ENCODE measurements at regions not wholly inside any gene's neighbourhood (a gene's known extent, or its start where the extent isn't known, plus 50 kb on each side); places are given as distances from the start of the nearest gene placed in this dataset.
"Not testable (repeated sequence)": the region's sequence is repeated elsewhere in the genome, so short reads cannot be mapped to it uniquely, and the experiment has no call there.

DNA sequence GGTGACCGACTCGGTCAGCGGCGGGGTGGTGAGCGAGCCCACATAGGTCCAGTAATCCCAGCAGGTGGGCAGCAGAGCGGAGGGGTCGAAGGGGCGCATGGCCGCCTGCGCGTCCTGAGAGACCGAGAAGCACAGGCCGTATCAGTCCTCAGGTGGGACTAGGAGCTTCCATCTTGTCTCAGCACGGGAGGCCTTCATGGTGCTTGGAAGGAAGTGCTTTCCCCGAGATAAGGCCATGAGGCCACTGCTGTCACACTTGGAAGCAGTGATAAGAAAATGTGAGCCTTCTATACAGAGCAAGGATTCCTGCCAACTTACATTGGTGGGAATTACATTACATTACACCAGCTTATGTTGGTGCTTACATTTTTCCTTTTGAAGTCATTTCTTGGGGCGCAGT lies 62.6 kb upstream of the METTL9 start (continued):
- TF ChIP-seq MAZ (CRISPR knock-in tag; conservative IDR thresholded peaks at IDR 0.05 in 1 of 2, IDR thresholded peaks at IDR 0.05 in 1 of 2) (peak in 1 of 2 experiments; percentile 78; a peak in 2 of 4 replicates), HDAC8 (tag; IDR thresholded peaks at IDR 0.05) (peak; percentile 90), EP300 (IDR thresholded peaks at IDR 0.05; ENCODE audit: low read length) (peak; percentile 78), PTTG1 (tag; IDR thresholded peaks at IDR 0.05; ENCODE audit: low read depth) (peak; percentile 59; the same call in 1 of the 2 replicates), KDM5B (IDR thresholded peaks at IDR 0.05; ENCODE audit: insufficient replicate concordance, low read depth, low read length) (peak; percentile 50)
- TF ChIP-seq, protein P1, sequence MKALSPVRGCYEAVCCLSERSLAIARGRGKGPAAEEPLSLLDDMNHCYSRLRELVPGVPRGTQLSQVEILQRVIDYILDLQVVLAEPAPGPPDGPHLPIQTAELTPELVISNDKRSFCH (CRISPR knock-in tag; IDR thresholded peaks at IDR 0.05): not testable (repeated sequence)
- TF ChIP-seq, protein P1 (tag; IDR thresholded peaks at IDR 0.05): 0 out of 2 replicates have a peak, but pooled peaks have one; percentile 26
- TF ChIP-seq, protein P2, sequence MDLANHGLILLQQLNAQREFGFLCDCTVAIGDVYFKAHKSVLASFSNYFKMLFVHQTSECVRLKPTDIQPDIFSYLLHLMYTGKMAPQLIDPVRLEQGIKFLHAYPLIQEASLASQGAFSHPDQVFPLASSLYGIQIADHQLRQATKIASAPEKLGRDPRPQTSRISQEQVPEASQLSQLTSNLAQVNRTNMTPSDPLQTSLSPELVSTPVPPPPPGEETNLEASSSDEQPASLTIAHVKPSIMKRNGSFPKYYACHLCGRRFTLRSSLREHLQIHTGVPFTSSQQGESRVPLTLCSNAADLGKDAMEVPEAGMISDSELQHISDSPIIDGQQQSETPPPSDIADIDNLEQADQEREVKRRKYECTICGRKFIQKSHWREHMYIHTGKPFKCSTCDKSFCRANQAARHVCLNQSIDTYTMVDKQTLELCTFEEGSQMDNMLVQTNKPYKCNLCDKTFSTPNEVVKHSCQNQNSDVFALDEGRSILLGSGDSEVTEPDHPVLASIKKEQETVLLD (IDR thresholded peaks at IDR 0.05): peak; percentile 68; the same call in 1 of the 2 replicates

DNA sequence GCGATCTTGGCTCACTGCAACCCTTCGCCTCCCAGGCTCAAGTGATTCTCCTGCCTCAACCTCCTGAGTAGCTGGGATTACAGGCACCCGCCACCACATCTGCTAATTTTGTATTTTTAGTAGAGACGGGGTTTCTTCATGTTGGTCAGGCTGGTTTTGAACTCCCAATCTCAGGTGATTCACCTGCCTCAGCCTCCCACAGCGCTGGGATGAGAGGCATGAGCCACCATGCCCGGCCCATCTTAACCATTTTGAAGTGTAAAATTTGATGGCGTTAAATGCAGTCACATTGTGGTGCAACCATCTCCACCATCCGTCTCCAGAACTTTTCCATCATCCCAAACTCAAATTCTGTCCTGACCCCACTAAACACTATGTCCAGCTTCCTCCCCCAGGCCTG lies 61.8 kb upstream of the METTL9 start:
- DNase-seq (ENCODE audit: extremely low read depth in 1 of 4, low spot score in 3 of 4); H3K36me3 ChIP-seq (ENCODE audit: control insufficient read depth, insufficient read depth, low read length); H3K4me2 ChIP-seq (ENCODE audit: insufficient read depth, low read length); intact Hi-C loops (cut with micrococcal nuclease); BruUV-seq (replicated peaks); H3K9ac ChIP-seq (ENCODE audit: insufficient read depth in 1 of 2, low read depth in 2 of 2, low read length in 2 of 2); H3K27me3 ChIP-seq (ENCODE audit: control insufficient read depth in 2 of 2, insufficient read depth in 2 of 2, low read length in 2 of 2); CTCF ChIA-PET (ENCODE audit: low intra/inter-chr PET ratio); H3K4me3 ChIP-seq; H3K79me2 ChIP-seq (ENCODE audit: control insufficient read depth, insufficient read depth, low read length); H3K9me1 ChIP-seq (ENCODE audit: control insufficient read depth, insufficient read depth, low read length); H4K20me1 ChIP-seq (replicated peaks; ENCODE audit: control insufficient read depth, insufficient read depth, low read length); ATAC-seq; H2AFZ ChIP-seq (ENCODE audit: low read depth, low read length); FAIRE-seq; in situ Hi-C loops (cut with MboI); H3K9me3 ChIP-seq (replicated peaks; ENCODE audit: control insufficient read depth, insufficient read depth, low read depth, low read length): not testable (repeated sequence)
- Histone ChIP-seq H3K4me1 (replicated peaks in 1 of 2; ENCODE audit: control insufficient read depth in 2 of 2, insufficient read depth in 2 of 2, low read length in 2 of 2) (peaks cover 6 to 12% of the 10 kb centered on the region in 2 experiments; a peak in 4 of 5 replicates), H3K27ac (ENCODE audit: extremely low read depth, low read depth, low read length) (peak overlapping the region; percentile 1; the same call in 1 of the 3 replicates)
- TF ChIP-seq NFRKB (IDR thresholded peaks at IDR 0.05; ENCODE audit: low read depth): peak; percentile 52; the same call in 1 of the 2 replicates
- POLR2A ChIA-PET: interaction anchor here (1.0 kb wide), 1 partner anchor 1435 kb away, joined by 3 read pairs; no protein-coding TSS in a partner anchor
- WGBS (ENCODE audit: insufficient coverage, low coverage, missing lambda C conversion rate): 92% methylated on average over 7 of the region's 8 CpGs

DNA sequence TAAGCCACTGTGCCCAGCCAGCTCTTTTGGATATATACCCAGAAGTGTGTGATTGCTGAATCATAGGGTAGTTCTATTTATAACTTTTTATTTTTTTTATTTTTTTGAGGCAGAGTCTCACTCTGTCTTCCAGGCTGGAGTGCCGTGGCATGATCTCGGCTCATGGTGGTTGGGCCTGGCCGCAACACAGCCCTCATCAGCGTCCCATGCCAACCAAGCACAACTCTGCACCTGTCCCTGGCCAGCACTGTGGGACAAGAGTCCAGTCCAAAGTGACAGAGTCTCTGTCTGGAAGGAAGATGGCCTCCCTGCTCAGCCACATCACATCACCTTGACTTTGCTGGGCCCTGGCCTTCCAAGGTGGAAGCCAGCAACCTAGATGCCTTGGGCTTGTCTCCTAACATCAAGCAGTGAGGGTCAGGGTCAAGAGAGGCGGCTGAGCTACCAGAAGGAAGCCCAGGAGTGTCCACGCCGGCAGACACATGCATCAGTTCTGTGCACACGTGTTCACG lies 60.2 kb upstream of the METTL9 start:
- H3K9me3 ChIP-seq (replicated peaks; ENCODE audit: control insufficient read depth, insufficient read depth, low read depth, low read length); H3K36me3 ChIP-seq (ENCODE audit: control insufficient read depth, insufficient read depth, low read length); H4K20me1 ChIP-seq (replicated peaks; ENCODE audit: control insufficient read depth, insufficient read depth, low read length); BruUV-seq (replicated peaks); POLR2A ChIA-PET; DNase-seq (ENCODE audit: extremely low read depth in 1 of 4, low spot score in 3 of 4); H2AFZ ChIP-seq (ENCODE audit: low read depth, low read length); in situ Hi-C loops (cut with MboI); H3K9me1 ChIP-seq (ENCODE audit: control insufficient read depth, insufficient read depth, low read length); H3K4me3 ChIP-seq; H3K27me3 ChIP-seq (ENCODE audit: control insufficient read depth in 2 of 2, insufficient read depth in 2 of 2, low read length in 2 of 2); intact Hi-C loops (cut with micrococcal nuclease); H3K27ac ChIP-seq (ENCODE audit: extremely low read depth, low read depth, low read length); CTCF ChIA-PET (ENCODE audit: low intra/inter-chr PET ratio); H3K9ac ChIP-seq (ENCODE audit: insufficient read depth in 1 of 2, low read depth in 2 of 2, low read length in 2 of 2); ATAC-seq; H3K79me2 ChIP-seq (ENCODE audit: control insufficient read depth, insufficient read depth, low read length); H3K4me2 ChIP-seq (ENCODE audit: insufficient read depth, low read length); FAIRE-seq: not testable (repeated sequence)
- 83% methylated on average over 7 of the region's 9 CpGs for WGBS (ENCODE audit: insufficient coverage, low coverage, missing lambda C conversion rate)
- peaks cover 6 to 12% of the 10 kb centered on the region in 2 experiments; a peak in 4 of 5 replicates for H3K4me1 ChIP-seq (replicated peaks in 1 of 2; ENCODE audit: control insufficient read depth in 2 of 2, insufficient read depth in 2 of 2, low read length in 2 of 2)
